ENCODE measurements at regions not wholly inside any gene's neighbourhood (a gene's known extent, or its start where the extent isn't known, plus 50 kb on each side); places are given as distances from the start of the nearest gene placed in this dataset.

GRCh38 chr10:44313761-44314165 is 71.1 kb downstream of the CXCL12 start:
- Histone ChIP-seq H3K4me1 (ENCODE audit: control insufficient read depth, insufficient read depth, low read length) (peaks cover 7% of the 10 kb centered on the region), H3K4me3 (ENCODE audit: low read length) (no peak overlapping the region), H3K27me3 (ENCODE audit: control insufficient read depth, insufficient read depth, low read length) (peaks cover 13% of the 10 kb centered on the region), H3K36me3 (ENCODE audit: control insufficient read depth, insufficient read depth, low read length) (no peaks in the 10 kb centered on the region), H3K9me3 (ENCODE audit: control insufficient read depth, low read depth, low read length) (no peaks in the 10 kb centered on the region), H3K27ac (ENCODE audit: low read length) (no peak overlapping the region)
- no CpG with 5 or more reads among the region's 1 CpG for WGBS (ENCODE audit: insufficient coverage, low lambda C conversion rate)
- no peak for DNase-seq

DNA sequence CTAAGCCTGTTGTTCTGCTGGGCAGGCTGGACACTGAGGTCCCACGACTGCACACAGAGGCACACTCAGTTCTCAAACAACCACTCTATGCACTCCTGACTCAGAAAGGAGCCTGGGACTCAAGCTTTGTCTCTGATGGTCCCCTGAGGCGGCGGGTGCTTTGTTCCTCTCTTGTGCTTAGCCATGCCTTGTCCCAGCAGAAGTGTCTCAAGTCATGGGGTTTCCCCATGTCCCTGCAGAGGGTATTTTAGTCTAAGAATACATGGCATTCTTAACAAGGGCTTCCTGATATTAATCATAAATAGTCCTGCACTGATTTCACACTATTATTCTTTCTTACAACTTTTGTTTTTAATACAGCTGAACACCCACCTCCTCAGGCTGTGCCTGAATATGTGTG is 72.5 kb downstream of the CXCL12 start:
- Histone ChIP-seq H3K27ac (ENCODE audit: low read length) (no peak overlapping the region), H3K36me3 (ENCODE audit: control insufficient read depth, insufficient read depth, low read length) (no peaks in the 10 kb centered on the region), H3K9me3 (ENCODE audit: control insufficient read depth, low read depth, low read length) (no peaks in the 10 kb centered on the region), H3K4me1 (ENCODE audit: control insufficient read depth, insufficient read depth, low read length) (peaks cover 7% of the 10 kb centered on the region), H3K4me3 (ENCODE audit: low read length) (no peak overlapping the region), H3K27me3 (ENCODE audit: control insufficient read depth, insufficient read depth, low read length) (peaks cover 13% of the 10 kb centered on the region)
- no CpG with 5 or more reads among the region's 3 CpGs for WGBS (ENCODE audit: insufficient coverage, low lambda C conversion rate)
- DNase-seq: no peak

GRCh38 chr10:44311563-44312051 is 73.3 kb downstream of the CXCL12 start:
- Histone ChIP-seq H3K36me3 (ENCODE audit: control insufficient read depth, insufficient read depth, low read length) (no peaks in the 10 kb centered on the region), H3K4me3 (ENCODE audit: low read length) (no peak overlapping the region), H3K9me3 (ENCODE audit: control insufficient read depth, low read depth, low read length) (no peaks in the 10 kb centered on the region), H3K27me3 (ENCODE audit: control insufficient read depth, insufficient read depth, low read length) (peaks cover 13% of the 10 kb centered on the region), H3K27ac (ENCODE audit: low read length) (no peak overlapping the region), H3K4me1 (ENCODE audit: control insufficient read depth, insufficient read depth, low read length) (peaks cover 7% of the 10 kb centered on the region)
- WGBS (ENCODE audit: insufficient coverage, low lambda C conversion rate): 73% methylated on average over 3 of the region's 12 CpGs
- no peak for DNase-seq

- H3K36me3 ChIP-seq (ENCODE audit: control insufficient read depth, insufficient read depth, low read length): no peaks in the 10 kb centered on the region
- H3K4me3 ChIP-seq (ENCODE audit: low read length): peak overlapping the region; percentile 6
- no peak overlapping the region for H3K27ac ChIP-seq (ENCODE audit: low read length)
- no peaks in the 10 kb centered on the region for H3K9me3 ChIP-seq (ENCODE audit: control insufficient read depth, low read depth, low read length)
- H3K27me3 ChIP-seq (ENCODE audit: control insufficient read depth, insufficient read depth, low read length): peaks cover 13% of the 10 kb centered on the region
- DNase-seq: peak; percentile 86 to 88
- H3K4me1 ChIP-seq (ENCODE audit: control insufficient read depth, insufficient read depth, low read length): peaks cover 7% of the 10 kb centered on the region
- no CpG with 5 or more reads among the region's 58 CpGs for WGBS (ENCODE audit: insufficient coverage, low lambda C conversion rate)
Observed at GRCh38 chr10:44310762-44311562, 73.9 kb downstream of the CXCL12 start.

DNA sequence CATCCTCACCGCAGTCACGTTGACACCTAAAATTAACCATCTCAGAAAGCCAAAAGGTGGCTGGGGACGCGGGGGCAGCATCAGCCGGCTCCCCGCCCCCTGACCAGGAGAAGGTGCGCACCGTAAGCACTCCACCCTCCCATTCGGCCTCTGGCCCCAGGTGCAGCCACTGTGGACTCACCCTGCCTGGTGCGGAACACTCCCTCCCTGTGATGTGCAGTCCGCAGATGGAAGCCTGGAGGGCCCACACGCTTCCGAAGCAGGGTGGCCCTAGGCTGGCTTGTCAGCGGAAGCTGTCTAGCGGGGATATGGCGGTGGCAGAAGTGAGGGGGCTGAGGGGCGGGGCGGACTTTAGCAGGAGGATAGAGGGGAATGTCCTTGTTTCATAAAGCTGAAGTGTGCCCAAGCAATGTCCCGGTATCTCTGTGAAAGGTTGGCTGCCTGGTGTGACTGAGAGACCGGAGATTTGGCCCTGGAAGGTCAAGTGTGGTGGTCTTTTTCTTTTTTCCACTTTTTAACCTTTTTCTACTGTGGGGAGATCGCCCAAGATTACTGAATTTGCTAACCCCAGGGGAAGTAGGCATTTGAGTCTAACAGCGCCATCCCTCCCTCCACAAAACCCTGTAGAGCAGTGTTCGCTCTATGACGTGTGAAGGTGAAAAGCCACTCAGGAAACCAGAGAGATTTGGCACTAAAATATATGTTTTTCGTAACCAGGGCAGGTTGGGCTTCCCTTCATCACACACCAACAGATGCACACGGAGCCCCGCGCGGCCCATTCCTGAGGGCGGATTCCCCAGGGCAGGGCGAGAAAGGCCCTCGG is 74.7 kb downstream of the CXCL12 start:
- H3K36me3 ChIP-seq (ENCODE audit: control insufficient read depth, insufficient read depth, low read length): no peaks in the 10 kb centered on the region
- H3K4me3 ChIP-seq (ENCODE audit: low read length): peak overlapping the region; percentile 6
- peaks cover 11% of the 10 kb centered on the region for H3K27me3 ChIP-seq (ENCODE audit: control insufficient read depth, insufficient read depth, low read length)
- no peak for DNase-seq
- H3K9me3 ChIP-seq (ENCODE audit: control insufficient read depth, low read depth, low read length): no peaks in the 10 kb centered on the region
- H3K4me1 ChIP-seq (ENCODE audit: control insufficient read depth, insufficient read depth, low read length): peaks cover 7% of the 10 kb centered on the region
- no CpG with 5 or more reads among the region's 32 CpGs for WGBS (ENCODE audit: insufficient coverage, low lambda C conversion rate)
- no peak overlapping the region for H3K27ac ChIP-seq (ENCODE audit: low read length)

DNA sequence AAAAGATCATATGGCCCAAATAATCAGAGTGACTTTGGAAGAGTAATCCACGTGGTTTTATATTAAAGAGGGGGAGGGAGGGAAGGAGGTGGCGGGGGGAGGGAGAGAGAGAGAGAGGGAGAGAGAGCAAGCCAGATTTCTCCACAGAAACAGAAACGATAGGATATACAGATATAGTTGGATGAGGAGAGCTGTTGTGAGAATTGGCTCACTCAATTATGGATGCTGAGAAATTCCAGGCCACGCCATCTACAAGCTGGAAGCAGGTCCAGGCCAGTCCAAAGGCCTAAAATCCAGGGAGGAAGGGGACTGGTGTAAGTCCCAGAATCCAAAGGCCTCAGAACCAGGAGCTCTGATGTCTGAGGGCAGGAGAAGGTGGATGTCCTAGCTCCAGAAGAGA is 75.5 kb downstream of the CXCL12 start:
- no CpG with 5 or more reads among the region's 4 CpGs for WGBS (ENCODE audit: insufficient coverage, low lambda C conversion rate)
- Histone ChIP-seq H3K9me3 (ENCODE audit: control insufficient read depth, low read depth, low read length) (no peaks in the 10 kb centered on the region), H3K4me3 (ENCODE audit: low read length) (no peak overlapping the region), H3K36me3 (ENCODE audit: control insufficient read depth, insufficient read depth, low read length) (no peaks in the 10 kb centered on the region), H3K27ac (ENCODE audit: low read length) (no peak overlapping the region), H3K4me1 (ENCODE audit: control insufficient read depth, insufficient read depth, low read length) (peaks cover 7% of the 10 kb centered on the region), H3K27me3 (ENCODE audit: control insufficient read depth, insufficient read depth, low read length) (peaks cover 11% of the 10 kb centered on the region)
- no peak for DNase-seq

DNA sequence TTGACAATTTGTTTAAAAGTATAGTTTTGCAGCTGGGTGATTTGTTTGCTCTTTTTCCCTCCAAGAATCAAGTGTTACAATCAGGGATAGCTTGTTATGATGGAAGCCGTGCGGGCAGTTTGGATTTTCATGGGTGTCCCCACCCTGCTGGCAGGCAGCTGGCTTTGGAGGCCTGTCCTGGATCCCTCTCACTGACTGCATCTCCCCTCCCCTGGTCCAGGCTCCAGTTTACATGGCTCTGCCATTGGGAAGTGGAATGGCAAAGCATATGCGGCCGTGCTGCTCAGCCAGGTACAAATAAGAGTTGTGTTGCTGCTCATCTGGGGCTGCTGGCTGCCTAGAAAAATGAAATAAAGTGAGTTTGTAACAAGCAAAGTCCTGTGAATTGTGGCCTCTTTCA is 76.0 kb downstream of the CXCL12 start:
- Histone ChIP-seq H3K4me3 (ENCODE audit: low read length) (no peak overlapping the region), H3K27ac (ENCODE audit: low read length) (no peak overlapping the region), H3K4me1 (ENCODE audit: control insufficient read depth, insufficient read depth, low read length) (peaks cover 7% of the 10 kb centered on the region), H3K36me3 (ENCODE audit: control insufficient read depth, insufficient read depth, low read length) (no peaks in the 10 kb centered on the region), H3K9me3 (ENCODE audit: control insufficient read depth, low read depth, low read length) (peaks cover 2% of the 10 kb centered on the region), H3K27me3 (ENCODE audit: control insufficient read depth, insufficient read depth, low read length) (peaks cover 11% of the 10 kb centered on the region)
- no peak for DNase-seq
- no CpG with 5 or more reads among the region's 4 CpGs for WGBS (ENCODE audit: insufficient coverage, low lambda C conversion rate)

- Histone ChIP-seq H3K27me3 (ENCODE audit: control insufficient read depth, insufficient read depth, low read length) (peaks cover 11% of the 10 kb centered on the region), H3K9me3 (ENCODE audit: control insufficient read depth, low read depth, low read length) (peaks cover 3% of the 10 kb centered on the region), H3K4me1 (ENCODE audit: control insufficient read depth, insufficient read depth, low read length) (peaks cover 7% of the 10 kb centered on the region), H3K36me3 (ENCODE audit: control insufficient read depth, insufficient read depth, low read length) (no peaks in the 10 kb centered on the region), H3K4me3 (ENCODE audit: low read length) (no peak overlapping the region), H3K27ac (ENCODE audit: low read length) (no peak overlapping the region)
- WGBS (ENCODE audit: insufficient coverage, low lambda C conversion rate): no CpG with 5 or more reads among the region's 3 CpGs
- no peak for DNase-seq
Observed at GRCh38 chr10:44307691-44308090, 77.2 kb downstream of the CXCL12 start.

DNA sequence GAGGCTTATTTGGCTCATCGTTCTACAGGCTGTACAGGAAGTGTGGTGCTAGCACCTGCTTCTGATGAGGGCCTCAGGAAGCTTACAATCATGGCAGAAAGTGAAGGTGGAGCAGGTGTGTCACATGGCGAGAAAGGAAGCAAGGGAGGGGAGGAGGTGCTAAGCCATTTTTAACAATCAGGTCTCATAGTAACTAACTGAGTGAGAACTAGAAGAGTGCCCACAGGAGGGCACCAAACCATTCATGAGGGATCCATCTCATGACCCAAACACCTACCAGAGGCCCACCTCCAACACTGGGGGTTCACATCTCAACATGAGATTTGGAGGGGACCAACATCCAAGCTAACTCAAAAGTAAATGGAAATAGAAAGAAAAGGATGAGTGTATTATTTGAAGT is 78.1 kb downstream of the CXCL12 start:
- Histone ChIP-seq H3K36me3 (ENCODE audit: control insufficient read depth, insufficient read depth, low read length) (no peaks in the 10 kb centered on the region), H3K27me3 (ENCODE audit: control insufficient read depth, insufficient read depth, low read length) (peaks cover 11% of the 10 kb centered on the region), H3K27ac (ENCODE audit: low read length) (no peak overlapping the region), H3K4me3 (ENCODE audit: low read length) (no peak overlapping the region), H3K9me3 (ENCODE audit: control insufficient read depth, low read depth, low read length) (peaks cover 3% of the 10 kb centered on the region), H3K4me1 (ENCODE audit: control insufficient read depth, insufficient read depth, low read length) (peaks cover 7% of the 10 kb centered on the region)
- DNase-seq: no peak
- no CpG with 5 or more reads among the region's 2 CpGs for WGBS (ENCODE audit: insufficient coverage, low lambda C conversion rate)

- no peak for DNase-seq
- no peak overlapping the region for H3K27ac ChIP-seq (ENCODE audit: low read length)
Observed at GRCh38 chr10:44306147-44306710, 78.7 kb downstream of the CXCL12 start.

More at GRCh38 chr10:44306147-44306710, 78.7 kb downstream of the CXCL12 start:
- H3K4me3 ChIP-seq (ENCODE audit: low read length): no peak overlapping the region
- peaks cover 6% of the 10 kb centered on the region for H3K27me3 ChIP-seq (ENCODE audit: control insufficient read depth, insufficient read depth, low read length)
- peaks cover 5% of the 10 kb centered on the region for H3K4me1 ChIP-seq (ENCODE audit: control insufficient read depth, insufficient read depth, low read length)
- WGBS (ENCODE audit: insufficient coverage, low lambda C conversion rate): 100% methylated on average over 1 of the region's 4 CpGs
- H3K9me3 ChIP-seq (ENCODE audit: control insufficient read depth, low read depth, low read length): peaks cover 3% of the 10 kb centered on the region
- no peaks in the 10 kb centered on the region for H3K36me3 ChIP-seq (ENCODE audit: control insufficient read depth, insufficient read depth, low read length)
